Panc1 (cell line): ENCODE measurements at regions not wholly inside any gene's neighbourhood (a gene's known extent, or its start where the extent isn't known, plus 50 kb on each side); places are given as distances from the start of the nearest gene placed in this dataset.

Experiments used
- ATAC-seq: fragments of 200-7000 bp; cut with Tn5 transposase; 2 replicates; pipeline ENCODE4 v1.9.1; 2020; ENCODE audit warnings: mild to moderate bottlenecking, moderate library complexity
- BruUV-seq: library from RNA; stranded (reverse); fragments of 400-500 nt; replicated peaks from 2 replicates; lab custom pipeline; 2021; lab: Mats Ljungman, UMichigan
- CTCF ChIA-PET: fragments of 300-600 bp; sonication (Branson Sonifier 250); formaldehyde crosslinking; loops from one replicate; lab custom pipeline; 2022; ENCODE audit warnings: antibody characterized with exemption; lab: Charles Lee
- POLR2A ChIA-PET: fragments of 300-600 bp; sonication (Branson Sonifier 250); formaldehyde crosslinking; loops from one replicate; lab custom pipeline; 2022; ENCODE audit warnings: antibody characterized with exemption; lab: Charles Lee
- DNase-seq: peaks from one replicate; pipeline ENCODE4 v3.0.0-alpha.2; 2010; ENCODE audit warnings: low read depth, low spot score
- H3K27ac ChIP-seq: 2 replicates; pipeline ENCODE4 v1.5.1; 2011; ENCODE audit warnings: mild to moderate bottlenecking, low read length, inconsistent platforms
- H3K27me3 ChIP-seq: fragments of 200-500 bp; sonication (Bioruptor generic); 2 replicates; pipeline ENCODE4 v1.6.0; 2014; ENCODE audit warnings: low read length, inconsistent platforms; ENCODE audit not compliant: control insufficient read depth, insufficient read depth
- H3K36me3 ChIP-seq: fragments of 200-500 bp; sonication (Bioruptor generic); 2 replicates; pipeline ENCODE4 v1.5.1; 2014; ENCODE audit warnings: inconsistent platforms, mild to moderate bottlenecking, low read length, moderate library complexity; ENCODE audit not compliant: control insufficient read depth, insufficient read depth
- H3K4me1 ChIP-seq: 2 replicates; pipeline ENCODE4 v1.5.1; 2011; ENCODE audit warnings: inconsistent platforms, mild to moderate bottlenecking, low read length, moderate library complexity; ENCODE audit not compliant: control insufficient read depth, insufficient read depth
- H3K4me3 ChIP-seq, 2 experiments: 2 replicates each; pipeline ENCODE4 v1.5.1; 2011 to 2012; ENCODE audit warnings: low read depth in 2 of 2, low read length in 2 of 2, mild to moderate bottlenecking in 2 of 2, inconsistent platforms in 1 of 2, moderate library complexity in 1 of 2
- H3K9me3 ChIP-seq: fragments of 200-500 bp; sonication (Bioruptor generic); 2 replicates; pipeline ENCODE4 v1.5.1; 2014; ENCODE audit warnings: low read depth, mild to moderate bottlenecking, inconsistent platforms, low read length, moderate library complexity; ENCODE audit not compliant: control insufficient read depth, insufficient read depth
- CTCF ChIP-seq: fragments of 450-650 bp; IDR thresholded peaks from 2 replicates; pipeline ENCODE4 v1.5.1; 2017; ENCODE audit warnings: mild to moderate bottlenecking
- POLR2AphosphoS5 ChIP-seq: IDR thresholded peaks from 2 replicates; pipeline ENCODE4 v1.6.1; 2012; ENCODE audit warnings: mild to moderate bottlenecking, low read depth, low read length, moderate library complexity
- REST ChIP-seq, 2 experiments: IDR thresholded peaks; 2 replicates each; pipeline ENCODE4 v1.6.1; 2011 to 2012; ENCODE audit warnings: low read depth in 2 of 2, control low read depth in 1 of 2, low read length in 1 of 2, mild to moderate bottlenecking in 1 of 2, moderate library complexity in 1 of 2; ENCODE audit not compliant: insufficient read depth in 1 of 2
- SIN3A ChIP-seq: IDR thresholded peaks from 2 replicates; pipeline ENCODE4 v1.6.1; 2012; ENCODE audit warnings: low read depth, mild to moderate bottlenecking, low read length, moderate library complexity, borderline replicate concordance; ENCODE audit not compliant: insufficient read depth
- TCF7L2 ChIP-seq: IDR thresholded peaks from 2 replicates; pipeline ENCODE4 v1.6.1; 2011; ENCODE audit warnings: mild to moderate bottlenecking, low read depth, low read length, inconsistent platforms
- in situ Hi-C: cut with HindIII; loops from 2 replicates; pipeline ENCODE4 v1.10.0; 2016; ENCODE audit warnings: low sequenced_read_pairs, low pct_unique_long_range_greater_than_20kb
- intact Hi-C: fragments of 100-400 bp; cut with micrococcal nuclease; formaldehyde crosslinking; loops from one replicate; pipeline ENCODE4 v1.10.0; 2022; ENCODE audit not compliant: unreplicated experiment

- TF ChIP-seq SIN3A = no peak
- no peak for TF ChIP-seq REST (IDR thresholded peaks at IDR 0.05; ENCODE audit: insufficient read depth in 1 of 2, low read depth in 2 of 2, low read length in 1 of 2)
- no peak for TF ChIP-seq CTCF
- TF ChIP-seq TCF7L2 = no peak
- TF ChIP-seq POLR2AphosphoS5 = no peak
- H3K27ac ChIP-seq = no peak overlapping the region
- no peak for ATAC-seq
- BruUV-seq = no TSS peak
- intact Hi-C loops (no loop called here), in situ Hi-C loops (no loop called here)
- no peaks in the 10 kb centered on the region for H3K27me3 ChIP-seq
- CTCF ChIA-PET = no interaction called here
- DNase-seq = no peak
- no peaks in the 10 kb centered on the region for H3K9me3 ChIP-seq
- POLR2A ChIA-PET = no interaction called here
- no peaks in the 10 kb centered on the region for H3K36me3 ChIP-seq
- H3K4me3 ChIP-seq = no peak overlapping the region
- H3K4me1 ChIP-seq = no peaks in the 10 kb centered on the region
Measured at GRCh38 chr9:82281066-82281465, 292.5 kb downstream of the SPATA31D1 start.

- Histone ChIP-seq H3K9me3 (no peaks in the 10 kb centered on the region), H3K4me1 (no peaks in the 10 kb centered on the region), H3K27me3 (no peaks in the 10 kb centered on the region), H3K36me3 (no peaks in the 10 kb centered on the region), H3K4me3 (no peak overlapping the region), H3K27ac (no peak overlapping the region)
- ChIA-PET CTCF (no interaction called here), POLR2A (no interaction called here)
- BruUV-seq = no TSS peak
- DNase-seq = no peak
- no peak for TF ChIP-seq POLR2AphosphoS5
- no peak for TF ChIP-seq CTCF
- TF ChIP-seq TCF7L2 = no peak
- TF ChIP-seq REST (IDR thresholded peaks at IDR 0.05; ENCODE audit: insufficient read depth in 1 of 2, low read depth in 2 of 2, low read length in 1 of 2) = no peak
- no peak for TF ChIP-seq SIN3A
- ATAC-seq = no peak
- intact Hi-C loops (no loop called here), in situ Hi-C loops (no loop called here)
Measured at GRCh38 chr9:82284758-82285157, 296.2 kb downstream of the SPATA31D1 start.
